WI38 (cell line): ENCODE measurements at regions not wholly inside any gene's neighbourhood (a gene's known extent, or its start where the extent isn't known, plus 50 kb on each side); places are given as distances from the start of the nearest gene placed in this dataset.

Source experiments
- H3K4me3 ChIP-seq: 2 replicates; pipeline ENCODE4 v1.5.1; 2011; ENCODE audit warnings: low read depth, mild to moderate bottlenecking, control low read depth, low read length
- CTCF ChIP-seq: IDR thresholded peaks from 2 replicates; pipeline ENCODE4 v1.5.1; 2012; ENCODE audit warnings: low read depth, mild to moderate bottlenecking, control low read depth, low read length

- TF ChIP-seq CTCF, result no peak
- H3K4me3 ChIP-seq, result no peak overlapping the region
Observed at GRCh38 chr1:78250201-78250600, 204.4 kb downstream of the GIPC2 start.

- TF ChIP-seq CTCF, result no peak
- H3K4me3 ChIP-seq, result no peak overlapping the region
Observed at GRCh38 chr1:78254517-78254916, 208.8 kb downstream of the GIPC2 start.

- no peak overlapping the region for H3K4me3 ChIP-seq
- no peak for TF ChIP-seq CTCF
Observed at GRCh38 chr1:78255383-78255782, 209.6 kb downstream of the GIPC2 start.

GRCh38 chr1:78255846-78256245 is 210.1 kb downstream of the GIPC2 start:
- no peak overlapping the region for H3K4me3 ChIP-seq
- TF ChIP-seq CTCF, result no peak

- TF ChIP-seq CTCF, result no peak
- H3K4me3 ChIP-seq, result no peak overlapping the region
Observed at GRCh38 chr1:78263459-78263858, 217.7 kb downstream of the GIPC2 start.

GRCh38 chr1:78263946-78264345 is 218.2 kb downstream of the GIPC2 start:
- no peak overlapping the region for H3K4me3 ChIP-seq
- TF ChIP-seq CTCF, result no peak

GRCh38 chr1:78267513-78268218 is 221.9 kb downstream of the GIPC2 start:
- no peak overlapping the region for H3K4me3 ChIP-seq
- TF ChIP-seq CTCF, result no peak
